Mesenchymal stem cell (in vitro differentiated cells and primary cell): ENCODE measurements at regions not wholly inside any gene's neighbourhood (a gene's known extent, or its start where the extent isn't known, plus 50 kb on each side); places are given as distances from the start of the nearest gene placed in this dataset.

Source experiments
- DNase-seq: peaks from one replicate; pipeline ENCODE4 v3.0.0-alpha.2; 2013
- H2AFZ ChIP-seq: one replicate; pipeline ENCODE4 v1.6.1; 2013; ENCODE audit warnings: low read depth, mild to moderate bottlenecking, control low read depth, inconsistent platforms, low read length, moderate library complexity
- H2AK5ac ChIP-seq: 2 replicates; pipeline ENCODE4 v1.6.1; 2013; ENCODE audit warnings: low read length, moderate library complexity, mild to moderate bottlenecking, inconsistent platforms; ENCODE audit not compliant: severe bottlenecking
- H2BK120ac ChIP-seq: one replicate; pipeline ENCODE4 v1.6.1; 2013; ENCODE audit warnings: low read depth, mild to moderate bottlenecking, inconsistent platforms, low read length, moderate library complexity
- H2BK12ac ChIP-seq, 2 experiments: one replicate each; pipeline ENCODE4 v1.6.1; 2013; ENCODE audit warnings: inconsistent platforms in 2 of 2, low read length in 2 of 2, mild to moderate bottlenecking in 2 of 2, moderate library complexity in 2 of 2, control low read depth in 1 of 2
- H2BK15ac ChIP-seq: one replicate; pipeline ENCODE4 v1.6.1; 2013; ENCODE audit warnings: mild to moderate bottlenecking, low read depth, inconsistent platforms; ENCODE audit not compliant: poor library complexity, severe bottlenecking
- H2BK5ac ChIP-seq: 2 replicates; pipeline ENCODE4 v1.6.1; 2013; ENCODE audit warnings: low read depth, mild to moderate bottlenecking, low read length, control low read depth, inconsistent platforms; ENCODE audit not compliant: poor library complexity, severe bottlenecking
- H3K14ac ChIP-seq, 2 experiments: one replicate each; pipeline ENCODE4 v1.6.1; 2013; ENCODE audit warnings: inconsistent platforms in 2 of 2, low read length in 2 of 2, control low read depth in 1 of 2, mild to moderate bottlenecking in 1 of 2, moderate library complexity in 1 of 2
- H3K18ac ChIP-seq, 2 experiments: one replicate each; pipeline ENCODE4 v1.6.1; 2013; ENCODE audit warnings: inconsistent platforms in 2 of 2, low read length in 2 of 2, control low read depth in 1 of 2, low read depth in 1 of 2, mild to moderate bottlenecking in 1 of 2
- H3K23ac ChIP-seq, 2 experiments: one replicate each; pipeline ENCODE4 v1.6.1; 2013; ENCODE audit warnings: inconsistent platforms in 2 of 2, low read length in 2 of 2, mild to moderate bottlenecking in 2 of 2, moderate library complexity in 2 of 2, control low read depth in 1 of 2
- H3K27ac ChIP-seq: 2 replicates; pipeline ENCODE4 v1.5.1; 2013; ENCODE audit warnings: mild to moderate bottlenecking, moderate library complexity, low read length, control low read depth, inconsistent platforms; ENCODE audit not compliant: poor library complexity, severe bottlenecking
- H3K27me3 ChIP-seq, 2 experiments: 2 replicates each; pipeline versions ENCODE4 v1.6.1 to v1.7.0; 2013; ENCODE audit warnings: low read length in 2 of 2, mild to moderate bottlenecking in 2 of 2, moderate library complexity in 2 of 2, control low read depth in 1 of 2, inconsistent platforms in 1 of 2; ENCODE audit not compliant: control insufficient read depth in 1 of 2, insufficient read depth in 1 of 2
- H3K36me3 ChIP-seq, 2 experiments: 2 replicates each; pipeline versions ENCODE4 v1.6.1 to v1.7.0; 2013; ENCODE audit warnings: low read length in 2 of 2, control low read depth in 1 of 2, inconsistent platforms in 1 of 2, low read depth in 1 of 2, mild to moderate bottlenecking in 1 of 2; ENCODE audit not compliant: insufficient read depth in 2 of 2, control insufficient read depth in 1 of 2
- H3K4ac ChIP-seq, 2 experiments: one replicate each; pipeline ENCODE4 v1.6.1; 2013; ENCODE audit warnings: inconsistent platforms in 2 of 2, low read length in 2 of 2, mild to moderate bottlenecking in 2 of 2, moderate library complexity in 2 of 2, control low read depth in 1 of 2, low read depth in 1 of 2
- H3K4me1 ChIP-seq: 2 replicates; pipeline ENCODE4 v1.6.1; 2013; ENCODE audit warnings: low read depth, low read length, control low read depth; ENCODE audit not compliant: control insufficient read depth, insufficient read depth
- H3K4me2 ChIP-seq: 2 replicates; pipeline ENCODE4 v1.6.1; 2013; ENCODE audit warnings: low read length, mild to moderate bottlenecking, inconsistent platforms; ENCODE audit not compliant: poor library complexity, severe bottlenecking
- H3K4me3 ChIP-seq, 2 experiments: 2 replicates each; pipeline versions ENCODE4 v1.5.1 to v1.7.0; 2013; ENCODE audit warnings: low read length in 2 of 2, mild to moderate bottlenecking in 2 of 2, control low read depth in 1 of 2, low read depth in 1 of 2; ENCODE audit not compliant: insufficient read depth in 1 of 2
- H3K79me1 ChIP-seq: replicated peaks from 2 replicates; pipeline ENCODE4 v1.6.1; 2013; ENCODE audit warnings: mild to moderate bottlenecking, control low read depth, low read length, inconsistent platforms; ENCODE audit not compliant: poor library complexity, severe bottlenecking
- H3K9ac ChIP-seq: 2 replicates; pipeline ENCODE4 v1.7.0; 2013; ENCODE audit warnings: mild to moderate bottlenecking, low read length, moderate library complexity
- H3K9me3 ChIP-seq: 2 replicates; pipeline ENCODE4 v1.7.0; 2013; ENCODE audit warnings: mild to moderate bottlenecking, low read length; ENCODE audit not compliant: control insufficient read depth
- H4K8ac ChIP-seq: one replicate; pipeline ENCODE4 v1.6.1; 2013; ENCODE audit warnings: inconsistent platforms, mild to moderate bottlenecking, low read length, moderate library complexity
- H4K91ac ChIP-seq: one replicate; pipeline ENCODE4 v1.6.1; 2013; ENCODE audit warnings: mild to moderate bottlenecking, low read length, inconsistent platforms
- WGBS: methylation state at CpG from one replicate; pipeline ENCODE4 v1.1.7; 2013; ENCODE audit warnings: mixed read lengths; 5-methylcytosine and 5-hydroxymethylcytosine counted together

DNA sequence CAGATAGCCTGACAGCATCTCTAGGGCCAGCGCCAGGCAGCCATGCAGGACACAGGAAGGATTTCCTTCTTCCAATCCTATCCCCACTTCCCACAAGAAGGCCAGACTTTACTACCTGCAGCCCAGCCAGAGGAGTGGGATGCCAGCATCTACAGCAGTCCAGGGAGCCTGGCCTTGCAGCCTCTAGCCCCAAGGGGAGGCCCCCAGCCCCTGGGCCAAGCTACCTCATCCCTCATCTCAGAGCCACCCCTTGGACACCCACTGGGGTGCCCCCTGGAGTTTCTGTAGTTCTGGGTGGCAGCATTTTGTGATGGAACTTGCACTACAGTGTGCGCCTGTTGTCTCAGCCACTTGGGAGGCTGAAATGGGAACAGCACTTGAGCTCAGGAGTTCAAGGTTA lies 170.8 kb upstream of the PODXL start:
- H3K14ac ChIP-seq = no peak overlapping the region
- H4K91ac ChIP-seq = no peak overlapping the region
- no peak overlapping the region for H2AK5ac ChIP-seq
- no peak overlapping the region for H4K8ac ChIP-seq
- no peaks in the 10 kb centered on the region for H3K9me3 ChIP-seq
- no peaks in the 10 kb centered on the region for H3K36me3 ChIP-seq
- H2AFZ ChIP-seq = no peak overlapping the region
- no peak overlapping the region for H2BK5ac ChIP-seq
- no peak overlapping the region for H2BK15ac ChIP-seq
- no peak overlapping the region for H3K9ac ChIP-seq
- H2BK12ac ChIP-seq = no peak overlapping the region
- H3K27me3 ChIP-seq = peaks cover 18 to 38% of the 10 kb centered on the region in 2 experiments
- no peak for DNase-seq
- no peaks in the 10 kb centered on the region for H3K79me1 ChIP-seq
- peaks cover 4% of the 10 kb centered on the region for H3K4me1 ChIP-seq
- no peak overlapping the region for H3K23ac ChIP-seq
- WGBS = 75% methylated on average over 1 of the region's 2 CpGs
- H3K18ac ChIP-seq = no peak overlapping the region
- H3K27ac ChIP-seq = no peak overlapping the region
- no peak overlapping the region for H3K4ac ChIP-seq
- H2BK120ac ChIP-seq = no peak overlapping the region
- H3K4me3 ChIP-seq = no peak overlapping the region
- H3K4me2 ChIP-seq = no peak overlapping the region

DNA sequence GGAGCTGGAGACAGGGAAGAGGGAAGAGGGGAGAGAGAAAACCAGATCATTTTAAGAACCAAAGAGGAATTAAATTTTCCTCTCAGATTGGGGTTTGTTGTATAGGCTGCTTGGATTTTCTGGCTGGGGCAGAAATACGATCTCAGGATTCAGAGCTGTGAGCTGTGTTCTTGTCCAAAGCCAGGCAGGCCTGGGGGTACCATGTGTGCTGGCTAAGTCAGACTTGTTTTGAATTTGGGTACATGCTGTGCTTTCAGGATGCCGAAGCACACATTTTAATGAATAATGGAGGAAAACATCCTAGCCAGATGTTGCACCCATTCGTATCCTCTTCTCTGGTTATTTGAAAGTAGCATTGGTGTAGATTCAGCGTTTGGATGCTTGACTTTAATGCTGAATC lies 170.3 kb upstream of the PODXL start:
- Histone ChIP-seq H2BK12ac (no peak overlapping the region), H2BK15ac (no peak overlapping the region), H3K23ac (no peak overlapping the region), H2BK120ac (no peak overlapping the region), H2AFZ (no peak overlapping the region), H3K79me1 (no peaks in the 10 kb centered on the region), H3K27me3 (peaks cover 18 to 38% of the 10 kb centered on the region in 2 experiments), H3K18ac (no peak overlapping the region), H3K27ac (no peak overlapping the region), H3K4me3 (no peak overlapping the region), H3K4me2 (no peak overlapping the region), H2BK5ac (no peak overlapping the region), H3K9me3 (no peaks in the 10 kb centered on the region), H3K4ac (no peak overlapping the region), H4K91ac (no peak overlapping the region), H3K9ac (no peak overlapping the region), H3K36me3 (no peaks in the 10 kb centered on the region), H2AK5ac (no peak overlapping the region), H3K14ac (no peak overlapping the region), H4K8ac (no peak overlapping the region), H3K4me1 (peaks cover 4% of the 10 kb centered on the region)
- DNase-seq = no peak
- WGBS = 64% methylated on average over 3 of the region's 4 CpGs

GRCh38 chr7:131726031-131726430 lies 169.6 kb upstream of the PODXL start:
- no peak overlapping the region for H2BK5ac ChIP-seq
- no peak overlapping the region for H4K91ac ChIP-seq
- peaks cover 4% of the 10 kb centered on the region for H3K4me1 ChIP-seq
- no peak overlapping the region for H3K9ac ChIP-seq
- no peak overlapping the region for H3K23ac ChIP-seq
- peaks cover 18 to 33% of the 10 kb centered on the region in 2 experiments for H3K27me3 ChIP-seq
- 43% methylated on average over 1 of the region's 2 CpGs for WGBS
- H3K27ac ChIP-seq = no peak overlapping the region
- H2BK15ac ChIP-seq = no peak overlapping the region
- H3K9me3 ChIP-seq = no peaks in the 10 kb centered on the region
- H2BK12ac ChIP-seq = no peak overlapping the region
- no peaks in the 10 kb centered on the region for H3K36me3 ChIP-seq
- H4K8ac ChIP-seq = no peak overlapping the region
- H3K18ac ChIP-seq = no peak overlapping the region
- H3K79me1 ChIP-seq = no peaks in the 10 kb centered on the region
- no peak overlapping the region for H2AK5ac ChIP-seq
- H3K14ac ChIP-seq = no peak overlapping the region
- no peak for DNase-seq
- H2BK120ac ChIP-seq = no peak overlapping the region
- H2AFZ ChIP-seq = no peak overlapping the region
- H3K4me2 ChIP-seq = no peak overlapping the region
- H3K4me3 ChIP-seq = no peak overlapping the region
- H3K4ac ChIP-seq = no peak overlapping the region

GRCh38 chr7:131724776-131725345 lies 168.4 kb upstream of the PODXL start:
- Histone ChIP-seq H3K9me3 (no peaks in the 10 kb centered on the region), H3K18ac (no peak overlapping the region), H3K14ac (no peak overlapping the region), H3K9ac (no peak overlapping the region), H4K91ac (no peak overlapping the region), H2AK5ac (no peak overlapping the region), H3K27ac (no peak overlapping the region), H2BK120ac (no peak overlapping the region), H3K4ac (no peak overlapping the region), H3K36me3 (no peaks in the 10 kb centered on the region), H2BK5ac (no peak overlapping the region), H3K23ac (no peak overlapping the region), H2BK15ac (no peak overlapping the region), H3K4me3 (no peak overlapping the region), H3K4me2 (no peak overlapping the region), H2BK12ac (no peak overlapping the region), H3K79me1 (no peaks in the 10 kb centered on the region), H2AFZ (no peak overlapping the region), H4K8ac (no peak overlapping the region), H3K27me3 (peaks cover 18 to 26% of the 10 kb centered on the region in 2 experiments), H3K4me1 (peaks cover 4% of the 10 kb centered on the region)
- WGBS = 88% methylated on average over 3 of the region's 4 CpGs
- no peak for DNase-seq
